SK-N-SH (cell line): ENCODE measurements at regions not wholly inside any gene's neighbourhood (a gene's known extent, or its start where the extent isn't known, plus 50 kb on each side); places are given as distances from the start of the nearest gene placed in this dataset.

Source experiments
- CTCF ChIA-PET: fragments of 300-600, 350-600 bp; formaldehyde crosslinking; extraction: SDS; loops from one replicate; lab custom pipeline; 2021; lab: Yijun Ruan, JAX
- POLR2A ChIA-PET: fragments of 350-600 bp; sonication (Branson Sonifier 250); formaldehyde crosslinking; extraction: SDS; loops from one replicate; lab custom pipeline; 2020; ENCODE audit warnings: antibody characterized with exemption, inconsistent platforms; lab: Yijun Ruan, JAX
- DNase-seq: peaks from one replicate; pipeline ENCODE4 v3.0.0; 2012
- H2AFZ ChIP-seq: fragments of 200-600 bp; sonication (generic); 2 replicates; pipeline ENCODE4 v1.8.1; 2016; ENCODE audit warnings: antibody characterized with exemption, mild to moderate bottlenecking, low read depth
- H3F3A ChIP-seq: fragments of 200-600 bp; sonication (generic); replicated peaks from 2 replicates; pipeline ENCODE3; 2016; ENCODE audit warnings: antibody characterized with exemption, mild to moderate bottlenecking; ENCODE audit not compliant: insufficient read depth
- H3K27ac ChIP-seq, 2 experiments: fragments of 200-500 bp in 1 of 2; fragments of 200-600 bp in 1 of 2; sonication (Bioruptor generic) in 1 of 2; sonication (generic), shearing (Covaris generic) in 1 of 2; 2 replicates each; pipeline versions ENCODE4 v1.5.1 to v1.6.1; 2014 to 2016; ENCODE audit warnings: low read depth in 2 of 2, inconsistent platforms in 1 of 2, low read length in 1 of 2, mild to moderate bottlenecking in 1 of 2, mixed read lengths in 1 of 2
- H3K27me3 ChIP-seq: fragments of 200-600 bp; sonication (generic), shearing (Covaris generic); 2 replicates; pipeline ENCODE4 v1.6.1; 2016; ENCODE audit warnings: mixed run types; ENCODE audit not compliant: insufficient read depth
- H3K36me3 ChIP-seq, 2 experiments: fragments of 200-500 bp in 1 of 2; fragments of 200-600 bp in 1 of 2; sonication (Bioruptor generic) in 1 of 2; sonication (generic) in 1 of 2; replicated peaks in 1 of 2; 2 replicates each; pipeline versions ENCODE3 to v1.5.1; 2014 to 2016; ENCODE audit warnings: low read length in 1 of 2, mild to moderate bottlenecking in 1 of 2; ENCODE audit not compliant: insufficient read depth in 2 of 2, control insufficient read depth in 1 of 2
- H3K4me1 ChIP-seq, 2 experiments: fragments of 200-500 bp in 1 of 2; fragments of 200-600 bp in 1 of 2; sonication (Bioruptor generic) in 1 of 2; sonication (generic), shearing (Covaris generic) in 1 of 2; 2 replicates each; pipeline versions ENCODE4 v1.5.1 to v1.6.1; 2014 to 2016; ENCODE audit warnings: low read depth in 1 of 2, low read length in 1 of 2, mixed run types in 1 of 2; ENCODE audit not compliant: insufficient read depth in 2 of 2, control insufficient read depth in 1 of 2
- H3K4me2 ChIP-seq: fragments of 200-600 bp; sonication (generic), shearing (Covaris generic); 2 replicates; pipeline ENCODE4 v1.6.1; 2017; ENCODE audit warnings: mixed run types
- H3K4me3 ChIP-seq, 2 experiments: fragments of 200-500 bp in 1 of 2; fragments of 200-600 bp in 1 of 2; sonication (Bioruptor generic) in 1 of 2; sonication (generic), shearing (Covaris generic) in 1 of 2; 2 replicates each; pipeline versions ENCODE4 v1.5.1 to v1.8.1; 2014 to 2016; ENCODE audit warnings: low read depth in 2 of 2, inconsistent platforms in 1 of 2, low read length in 1 of 2, mild to moderate bottlenecking in 1 of 2, mixed read lengths in 1 of 2, moderate library complexity in 1 of 2
- H3K79me2 ChIP-seq: fragments of 200-600 bp; sonication (generic); 2 replicates; pipeline ENCODE4 v1.8.1; 2017; ENCODE audit warnings: mild to moderate bottlenecking; ENCODE audit not compliant: insufficient read depth
- H3K9ac ChIP-seq: fragments of 200-600 bp; sonication (generic); 2 replicates; pipeline ENCODE4 v1.6.1; 2017; ENCODE audit warnings: mixed run types
- H3K9me2 ChIP-seq: fragments of 200-600 bp; sonication (generic); 2 replicates; pipeline ENCODE4 v1.6.1; 2017; ENCODE audit warnings: mixed run types
- H3K9me3 ChIP-seq: fragments of 200-600 bp; sonication (generic); 2 replicates; pipeline ENCODE4 v1.6.1; 2017; ENCODE audit warnings: mixed run types, mild to moderate bottlenecking, moderate library complexity
- H4K20me1 ChIP-seq: fragments of 200-600 bp; sonication (generic); 2 replicates; pipeline ENCODE4 v1.6.1; 2017; ENCODE audit warnings: mild to moderate bottlenecking, mixed run types; ENCODE audit not compliant: insufficient read depth
- CHD2 ChIP-seq: fragments of 150-350 bp; IDR thresholded peaks from 2 replicates; pipeline ENCODE4 v1.6.1; 2018; ENCODE audit warnings: low read length; ENCODE audit not compliant: partially characterized antibody
- EP300 ChIP-seq, 2 experiments: IDR thresholded peaks; 2 replicates each; pipeline versions ENCODE4 v1.4.0 to v1.6.1; 2012; ENCODE audit warnings: borderline replicate concordance in 1 of 2, low read depth in 1 of 2, low read length in 1 of 2
- EZH2phosphoT487 ChIP-seq: fragments of 200-600 bp; sonication (generic); IDR thresholded peaks from 2 replicates; pipeline ENCODE4 v1.6.1; 2017; ENCODE audit warnings: low read depth, mixed run types, mild to moderate bottlenecking, antibody characterized with exemption, moderate library complexity, borderline replicate concordance
- FOXM1 ChIP-seq: IDR thresholded peaks from 2 replicates; pipeline ENCODE4 v1.4.0; 2012; ENCODE audit warnings: low read depth, mild to moderate bottlenecking
- GABPA ChIP-seq: IDR thresholded peaks from 2 replicates; pipeline ENCODE4 v1.4.0; 2012; ENCODE audit warnings: low read depth, mild to moderate bottlenecking
- GATA2 ChIP-seq: sonication (generic); formaldehyde crosslinking; IDR thresholded peaks from 2 replicates; pipeline ENCODE4 v1.5.0; 2020; ENCODE audit warnings: mild to moderate bottlenecking, missing genetic modification reagents
- MXI1 ChIP-seq: IDR thresholded peaks from 2 replicates; pipeline ENCODE4 v1.6.1; 2012; ENCODE audit warnings: mild to moderate bottlenecking, low read depth, low read length, improper control_type of control experiment
- RCOR1 ChIP-seq: fragments of 150-350 bp; IDR thresholded peaks from 2 replicates; pipeline ENCODE4 v1.6.1; 2017; ENCODE audit warnings: antibody characterized with exemption, low read length
- RFX5 ChIP-seq: IDR thresholded peaks from 2 replicates; pipeline ENCODE4 v1.6.1; 2012; ENCODE audit warnings: mild to moderate bottlenecking, improper control_type of control experiment, low read length
- SIN3A ChIP-seq: IDR thresholded peaks from 2 replicates; pipeline ENCODE4 v1.6.1; 2012; ENCODE audit warnings: low read depth, mild to moderate bottlenecking, low read length, moderate library complexity, borderline replicate concordance
- SMC3 ChIP-seq: IDR thresholded peaks from 2 replicates; pipeline ENCODE4 v1.6.1; 2012; ENCODE audit warnings: low read depth, low read length, improper control_type of control experiment
- TAF1 ChIP-seq: IDR thresholded peaks from 2 replicates; pipeline ENCODE4 v1.6.1; 2012; ENCODE audit warnings: low read depth, mild to moderate bottlenecking, low read length, moderate library complexity, borderline replicate concordance
- TEAD4 ChIP-seq: IDR thresholded peaks from 2 replicates; pipeline ENCODE4 v1.4.0; 2012; ENCODE audit warnings: mild to moderate bottlenecking, borderline replicate concordance; ENCODE audit not compliant: insufficient read depth
- WGBS: methylation state at CpG from one replicate; pipeline ENCODE4 v1.1.6; 2017; ENCODE audit warnings: low lambda C conversion rate; 5-methylcytosine and 5-hydroxymethylcytosine counted together
- TF ChIP-seq, protein P1 (sequence below): fragments of 200-600 bp; sonication (generic); IDR thresholded peaks from 2 replicates; pipeline ENCODE4 v1.6.1; 2017; ENCODE audit warnings: antibody characterized with exemption, mild to moderate bottlenecking, moderate library complexity
- TF ChIP-seq, protein P2 (sequence below): IDR thresholded peaks from 2 replicates; pipeline ENCODE4 v1.4.0; 2012; ENCODE audit warnings: low read depth, borderline replicate concordance

DNA sequence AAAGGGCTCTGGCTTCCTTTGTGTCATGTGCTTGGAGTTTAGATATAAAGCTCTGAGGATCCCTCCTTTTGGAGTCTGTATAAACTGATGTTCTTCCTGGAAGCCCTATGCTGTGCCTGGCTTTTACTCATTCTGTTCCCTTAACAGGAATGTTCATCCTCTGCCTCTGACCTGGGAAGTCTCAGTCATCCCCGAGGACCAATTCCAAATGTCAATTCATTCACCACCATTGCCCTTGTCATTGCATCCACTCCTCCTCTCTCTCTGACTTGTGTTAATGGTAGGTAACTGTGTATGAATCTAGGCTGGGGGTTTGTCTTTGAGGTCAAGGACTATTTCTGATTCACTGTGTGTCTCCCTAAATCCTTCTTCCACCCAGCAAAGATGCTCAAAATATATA is 204.2 kb upstream of the CAMK1G start:
- CTCF ChIA-PET, result interaction anchor here (1.6 kb wide), 1 partner anchor 17 kb away, joined by 4 read pairs; no protein-coding TSS in a partner anchor
- no peaks in the 10 kb centered on the region for H3K27me3 ChIP-seq
- H4K20me1 ChIP-seq, result no peaks in the 10 kb centered on the region
- peak overlapping the region; percentile 13; the same call in 1 of the 2 replicates for H3K4me2 ChIP-seq
- H3K9me2 ChIP-seq, result no peaks in the 10 kb centered on the region
- H3K9ac ChIP-seq, result no peak overlapping the region
- TF ChIP-seq, protein P1, sequence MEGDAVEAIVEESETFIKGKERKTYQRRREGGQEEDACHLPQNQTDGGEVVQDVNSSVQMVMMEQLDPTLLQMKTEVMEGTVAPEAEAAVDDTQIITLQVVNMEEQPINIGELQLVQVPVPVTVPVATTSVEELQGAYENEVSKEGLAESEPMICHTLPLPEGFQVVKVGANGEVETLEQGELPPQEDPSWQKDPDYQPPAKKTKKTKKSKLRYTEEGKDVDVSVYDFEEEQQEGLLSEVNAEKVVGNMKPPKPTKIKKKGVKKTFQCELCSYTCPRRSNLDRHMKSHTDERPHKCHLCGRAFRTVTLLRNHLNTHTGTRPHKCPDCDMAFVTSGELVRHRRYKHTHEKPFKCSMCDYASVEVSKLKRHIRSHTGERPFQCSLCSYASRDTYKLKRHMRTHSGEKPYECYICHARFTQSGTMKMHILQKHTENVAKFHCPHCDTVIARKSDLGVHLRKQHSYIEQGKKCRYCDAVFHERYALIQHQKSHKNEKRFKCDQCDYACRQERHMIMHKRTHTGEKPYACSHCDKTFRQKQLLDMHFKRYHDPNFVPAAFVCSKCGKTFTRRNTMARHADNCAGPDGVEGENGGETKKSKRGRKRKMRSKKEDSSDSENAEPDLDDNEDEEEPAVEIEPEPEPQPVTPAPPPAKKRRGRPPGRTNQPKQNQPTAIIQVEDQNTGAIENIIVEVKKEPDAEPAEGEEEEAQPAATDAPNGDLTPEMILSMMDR, result no peak
- TF ChIP-seq GABPA (no peak), RFX5 (no peak), RCOR1 (no peak), GATA2 (CRISPR knock-in tag) (no peak), EP300 (IDR thresholded peaks at IDR 0.05; ENCODE audit: borderline replicate concordance in 1 of 2, low read depth in 1 of 2, low read length in 1 of 2) (no peak), EZH2phosphoT487 (no peak), SMC3 (no peak), CHD2 (no peak), SIN3A (no peak)
- TF ChIP-seq, protein P2, sequence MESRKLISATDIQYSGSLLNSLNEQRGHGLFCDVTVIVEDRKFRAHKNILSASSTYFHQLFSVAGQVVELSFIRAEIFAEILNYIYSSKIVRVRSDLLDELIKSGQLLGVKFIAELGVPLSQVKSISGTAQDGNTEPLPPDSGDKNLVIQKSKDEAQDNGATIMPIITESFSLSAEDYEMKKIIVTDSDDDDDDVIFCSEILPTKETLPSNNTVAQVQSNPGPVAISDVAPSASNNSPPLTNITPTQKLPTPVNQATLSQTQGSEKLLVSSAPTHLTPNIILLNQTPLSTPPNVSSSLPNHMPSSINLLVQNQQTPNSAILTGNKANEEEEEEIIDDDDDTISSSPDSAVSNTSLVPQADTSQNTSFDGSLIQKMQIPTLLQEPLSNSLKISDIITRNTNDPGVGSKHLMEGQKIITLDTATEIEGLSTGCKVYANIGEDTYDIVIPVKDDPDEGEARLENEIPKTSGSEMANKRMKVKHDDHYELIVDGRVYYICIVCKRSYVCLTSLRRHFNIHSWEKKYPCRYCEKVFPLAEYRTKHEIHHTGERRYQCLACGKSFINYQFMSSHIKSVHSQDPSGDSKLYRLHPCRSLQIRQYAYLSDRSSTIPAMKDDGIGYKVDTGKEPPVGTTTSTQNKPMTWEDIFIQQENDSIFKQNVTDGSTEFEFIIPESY, result no peak
- TF ChIP-seq, all 33 proteins: peak for 0
- 0 out of 2 replicates have a peak overlapping the region, but pooled peaks have one; percentile 5 for H2AFZ ChIP-seq
- H3K4me3 ChIP-seq, result no peak overlapping the region
- H3K9me3 ChIP-seq, result no peaks in the 10 kb centered on the region
- peaks cover 12% of the 10 kb centered on the region for H3F3A ChIP-seq
- peaks cover 13 to 21% of the 10 kb centered on the region in 2 experiments for H3K4me1 ChIP-seq
- no peaks in the 10 kb centered on the region for H3K79me2 ChIP-seq
- no peak overlapping the region for H3K27ac ChIP-seq
- H3K36me3 ChIP-seq, result no peaks in the 10 kb centered on the region
- POLR2A ChIA-PET, result no interaction called here
- 82% methylated on average over 1 of the region's 1 CpG for WGBS
- DNase-seq, result no peak

DNA sequence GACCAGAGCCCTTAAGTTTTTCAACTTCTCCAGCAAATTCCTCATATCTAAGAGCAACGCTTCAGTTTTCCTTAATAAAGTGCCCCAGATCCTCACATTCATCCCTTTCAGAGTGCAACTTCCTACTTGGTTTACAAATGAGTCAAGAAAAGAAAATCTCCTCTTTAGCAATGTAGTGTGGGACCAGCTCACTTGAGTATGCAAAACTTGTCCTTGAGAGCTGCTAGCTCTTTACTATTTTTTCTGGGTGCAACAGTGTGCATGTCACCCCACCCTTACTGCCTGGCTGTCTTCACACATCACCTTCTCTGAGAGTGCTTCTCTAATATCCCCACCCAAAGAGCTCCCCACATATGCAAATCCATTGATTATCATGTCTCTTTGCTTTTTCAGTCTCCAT is 203.1 kb upstream of the CAMK1G start:
- Histone ChIP-seq H3K79me2 (no peaks in the 10 kb centered on the region), H3K4me1 (peaks cover 17 to 18% of the 10 kb centered on the region in 2 experiments), H3K9me2 (no peaks in the 10 kb centered on the region), H3K9me3 (no peaks in the 10 kb centered on the region), H3F3A (peaks cover 12% of the 10 kb centered on the region), H3K36me3 (no peaks in the 10 kb centered on the region), H3K27me3 (no peaks in the 10 kb centered on the region), H4K20me1 (no peaks in the 10 kb centered on the region), H3K4me2 (no peak overlapping the region), H3K4me3 (no peak overlapping the region), H2AFZ (no peak overlapping the region), H3K9ac (no peak overlapping the region), H3K27ac (no peak overlapping the region)
- 92% methylated on average over 1 of the region's 1 CpG for WGBS
- no peak for DNase-seq
- POLR2A ChIA-PET, result no interaction called here
- CTCF ChIA-PET, result interaction anchor here (1.6 kb wide), 1 partner anchor 18 kb away, joined by 4 read pairs; no protein-coding TSS in a partner anchor
- no peak for TF ChIP-seq RFX5
- TF ChIP-seq SMC3, result no peak
- TF ChIP-seq SIN3A, result no peak
- no peak for TF ChIP-seq MXI1
- no peak for TF ChIP-seq TEAD4
- TF ChIP-seq FOXM1, result no peak
- no peak for TF ChIP-seq TAF1
- no peak for TF ChIP-seq EP300 (IDR thresholded peaks at IDR 0.05; ENCODE audit: borderline replicate concordance in 1 of 2, low read depth in 1 of 2, low read length in 1 of 2)
- no peak for TF ChIP-seq GABPA
